ENCODE measurements at regions not wholly inside any gene's neighbourhood (a gene's known extent, or its start where the extent isn't known, plus 50 kb on each side); places are given as distances from the start of the nearest gene placed in this dataset.

DNA sequence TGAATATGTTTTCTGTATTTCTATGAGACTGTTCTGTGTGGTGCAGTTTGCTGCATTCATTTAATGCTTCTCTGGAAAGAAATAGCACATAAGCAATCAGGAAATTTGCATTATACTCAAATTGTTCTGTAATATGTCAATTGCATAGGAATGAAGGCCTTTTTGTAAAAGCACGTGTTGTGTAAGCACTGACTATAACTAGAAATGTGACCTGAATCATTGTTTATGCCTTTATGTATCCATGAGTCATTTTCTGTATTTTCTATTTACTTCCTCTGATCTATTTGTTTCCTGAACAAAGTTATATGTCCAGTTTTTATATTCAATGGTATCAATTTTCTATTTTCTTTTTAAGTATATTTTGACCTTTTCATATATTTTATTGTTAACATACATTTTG is 1455.3 kb downstream of the GRIK2 start:
- in situ Hi-C loops (cut with MboI; ENCODE audit: low pct_ligation_motif_present in 1 of 4, low pct_unique_long_range_greater_than_20kb in 1 of 4, low sequenced_read_pairs in 3 of 4) = no loop called here
- WGBS, 2 donors (ENCODE audit: low coverage in 1 of 2) = 36 to 50% methylated on average over 1 of the region's 1 CpG
- intact Hi-C loops (cut with DNase I; ENCODE audit: low total_unique reads) = no loop called here

DNA sequence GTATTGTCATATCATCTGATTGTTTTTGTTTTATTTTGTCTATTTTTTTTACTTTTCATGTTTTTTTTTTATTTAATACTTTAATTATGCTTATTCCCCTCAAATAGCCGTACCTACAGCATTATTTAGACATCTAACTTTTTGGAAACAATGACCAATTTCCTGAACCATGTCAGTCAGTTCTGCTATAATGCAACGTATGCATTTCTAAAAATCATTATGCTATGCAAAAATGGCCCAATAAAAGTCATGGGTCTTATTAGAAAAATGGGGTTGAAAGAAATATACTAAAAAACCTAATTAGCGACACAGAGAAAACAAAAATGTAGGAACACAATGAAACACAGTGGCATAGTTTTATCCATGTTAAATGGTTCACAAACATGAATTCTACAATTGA is 1454.7 kb downstream of the GRIK2 start:
- in situ Hi-C loops (cut with MboI; ENCODE audit: low pct_ligation_motif_present in 1 of 4, low pct_unique_long_range_greater_than_20kb in 1 of 4, low sequenced_read_pairs in 3 of 4) = no loop called here
- H3K4me3 ChIP-seq = no peak overlapping the region
- no peaks in the 10 kb centered on the region for H3K27me3 ChIP-seq
- H3K4me1 ChIP-seq = no peaks in the 10 kb centered on the region
- H3K36me3 ChIP-seq = no peaks in the 10 kb centered on the region
- DNase-seq = no peak
- no peaks in the 10 kb centered on the region for H3K9me3 ChIP-seq
- intact Hi-C loops (cut with DNase I; ENCODE audit: low total_unique reads) = no loop called here
- WGBS, 2 donors (ENCODE audit: low coverage in 1 of 2) = 65 to 74% methylated on average over 3 of the region's 3 CpGs
- no peak for TF ChIP-seq EP300 (IDR thresholded peaks at IDR 0.05; ENCODE audit: low read depth)
- TF ChIP-seq, protein P1, sequence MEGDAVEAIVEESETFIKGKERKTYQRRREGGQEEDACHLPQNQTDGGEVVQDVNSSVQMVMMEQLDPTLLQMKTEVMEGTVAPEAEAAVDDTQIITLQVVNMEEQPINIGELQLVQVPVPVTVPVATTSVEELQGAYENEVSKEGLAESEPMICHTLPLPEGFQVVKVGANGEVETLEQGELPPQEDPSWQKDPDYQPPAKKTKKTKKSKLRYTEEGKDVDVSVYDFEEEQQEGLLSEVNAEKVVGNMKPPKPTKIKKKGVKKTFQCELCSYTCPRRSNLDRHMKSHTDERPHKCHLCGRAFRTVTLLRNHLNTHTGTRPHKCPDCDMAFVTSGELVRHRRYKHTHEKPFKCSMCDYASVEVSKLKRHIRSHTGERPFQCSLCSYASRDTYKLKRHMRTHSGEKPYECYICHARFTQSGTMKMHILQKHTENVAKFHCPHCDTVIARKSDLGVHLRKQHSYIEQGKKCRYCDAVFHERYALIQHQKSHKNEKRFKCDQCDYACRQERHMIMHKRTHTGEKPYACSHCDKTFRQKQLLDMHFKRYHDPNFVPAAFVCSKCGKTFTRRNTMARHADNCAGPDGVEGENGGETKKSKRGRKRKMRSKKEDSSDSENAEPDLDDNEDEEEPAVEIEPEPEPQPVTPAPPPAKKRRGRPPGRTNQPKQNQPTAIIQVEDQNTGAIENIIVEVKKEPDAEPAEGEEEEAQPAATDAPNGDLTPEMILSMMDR (IDR thresholded peaks at IDR 0.05) = no peak
- TF ChIP-seq POLR2A (IDR thresholded peaks at IDR 0.05) = no peak
- no peak for TF ChIP-seq POLR2AphosphoS5 (IDR thresholded peaks at IDR 0.05)
- no peak overlapping the region for H3K27ac ChIP-seq

More for the DNA sequence above, 1455.3 kb downstream of the GRIK2 start:
- Histone ChIP-seq H3K4me1 (no peaks in the 10 kb centered on the region), H3K27me3 (no peaks in the 10 kb centered on the region), H3K4me3 (no peak overlapping the region), H3K36me3 (no peaks in the 10 kb centered on the region), H3K9me3 (no peaks in the 10 kb centered on the region), H3K27ac (no peak overlapping the region)
- DNase-seq = no peak
- TF ChIP-seq POLR2AphosphoS5 (IDR thresholded peaks at IDR 0.05) (no peak), EP300 (IDR thresholded peaks at IDR 0.05; ENCODE audit: low read depth) (no peak)

DNA sequence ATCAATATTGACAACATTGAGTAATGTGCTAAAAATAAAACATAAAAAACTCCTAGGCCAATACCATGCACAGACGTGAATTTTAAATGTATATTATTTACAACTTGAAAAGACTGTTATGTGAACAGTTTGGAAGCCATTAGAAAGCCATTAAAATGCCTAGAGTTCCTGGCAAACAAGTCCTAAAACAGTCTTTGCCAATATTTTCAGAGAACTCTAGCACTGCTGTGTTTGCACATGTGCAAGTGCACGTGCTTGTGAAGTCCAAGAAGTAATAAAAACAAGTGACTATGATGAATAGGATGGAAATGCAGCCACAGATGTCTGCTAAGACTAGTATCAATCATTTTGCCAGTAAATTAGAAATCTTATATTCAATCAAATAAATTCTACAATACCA is 1447.6 kb downstream of the GRIK2 start:
- WGBS, 2 donors (ENCODE audit: low coverage in 1 of 2) = 13 to 26% methylated on average over 2 of the region's 2 CpGs
- TF ChIP-seq EP300 (IDR thresholded peaks at IDR 0.05; ENCODE audit: low read depth) = no peak
- TF ChIP-seq POLR2A (IDR thresholded peaks at IDR 0.05) = no peak
- no peak for TF ChIP-seq POLR2AphosphoS5 (IDR thresholded peaks at IDR 0.05)
- TF ChIP-seq, protein P1 (IDR thresholded peaks at IDR 0.05) = no peak

DNA sequence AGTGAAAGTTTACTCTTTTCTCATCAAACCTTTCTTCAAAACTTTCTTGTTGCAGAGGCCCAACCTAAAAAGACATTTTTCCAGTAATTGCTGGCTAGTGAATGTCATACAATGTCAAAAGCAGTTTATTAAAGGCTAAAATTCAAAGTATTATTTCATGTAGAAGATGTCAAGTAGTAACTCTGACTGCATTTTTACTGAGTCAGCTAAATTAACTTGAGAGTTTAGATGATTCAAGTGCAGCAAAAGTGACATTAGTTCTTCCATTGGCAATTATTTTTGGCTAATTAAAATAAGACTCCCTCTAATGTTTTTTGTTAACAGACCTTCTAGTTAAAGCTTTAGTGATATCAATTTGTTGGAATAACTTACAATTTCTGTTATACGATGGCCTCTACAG is 1438.5 kb downstream of the GRIK2 start:
- TF ChIP-seq EP300 (IDR thresholded peaks at IDR 0.05; ENCODE audit: low read depth) (no peak), POLR2AphosphoS5 (IDR thresholded peaks at IDR 0.05) (no peak), POLR2A (IDR thresholded peaks at IDR 0.05) (no peak)
- TF ChIP-seq, protein P1 (IDR thresholded peaks at IDR 0.05) = no peak
- DNase-seq = no peak
- Histone ChIP-seq H3K36me3 (no peaks in the 10 kb centered on the region), H3K27me3 (no peaks in the 10 kb centered on the region), H3K27ac (no peak overlapping the region), H3K4me1 (no peaks in the 10 kb centered on the region), H3K9me3 (peaks cover 0 to 5% of the 10 kb centered on the region in 2 donors), H3K4me3 (no peak overlapping the region)
- 95 to 100% methylated on average over 1 of the region's 1 CpG for WGBS, 2 donors (ENCODE audit: low coverage in 1 of 2)
- intact Hi-C loops (cut with DNase I; ENCODE audit: low total_unique reads) (no loop called here), in situ Hi-C loops (cut with MboI; ENCODE audit: low pct_ligation_motif_present in 1 of 4, low pct_unique_long_range_greater_than_20kb in 1 of 4, low sequenced_read_pairs in 3 of 4) (no loop called here)

More for the DNA sequence above, 1447.6 kb downstream of the GRIK2 start:
- no peaks in the 10 kb centered on the region for H3K36me3 ChIP-seq
- DNase-seq = no peak
- no peak overlapping the region for H3K4me3 ChIP-seq
- H3K9me3 ChIP-seq = no peaks in the 10 kb centered on the region
- H3K27me3 ChIP-seq = no peaks in the 10 kb centered on the region
- H3K4me1 ChIP-seq = no peaks in the 10 kb centered on the region
- no peak overlapping the region for H3K27ac ChIP-seq
- in situ Hi-C loops (cut with MboI; ENCODE audit: low pct_ligation_motif_present in 1 of 4, low pct_unique_long_range_greater_than_20kb in 1 of 4, low sequenced_read_pairs in 3 of 4) = no loop called here
- intact Hi-C loops (cut with DNase I; ENCODE audit: low total_unique reads) = no loop called here

DNA sequence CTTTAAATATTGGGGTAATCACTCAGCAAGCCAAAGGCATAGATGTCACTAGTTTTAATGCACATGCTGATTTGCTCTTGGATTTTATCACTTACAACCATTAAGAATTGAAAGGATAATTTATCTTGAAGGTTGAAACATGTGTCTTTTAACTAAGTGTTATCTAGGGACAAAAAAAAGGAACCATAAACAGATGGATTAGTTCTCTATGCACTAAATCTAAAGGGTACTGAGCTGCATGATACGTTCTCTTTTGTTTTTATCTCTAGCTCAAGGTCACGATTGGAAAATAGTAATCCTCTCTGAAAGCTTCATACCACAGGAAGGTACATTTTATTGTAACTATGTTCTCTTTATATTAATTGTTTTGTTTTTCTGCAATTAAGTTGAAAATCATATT is 1426.6 kb downstream of the GRIK2 start:
- 59 to 71% methylated on average over 2 of the region's 2 CpGs for WGBS, 2 donors (ENCODE audit: low coverage in 1 of 2)
- DNase-seq = no peak
- TF ChIP-seq, protein P1 (IDR thresholded peaks at IDR 0.05) = no peak
- no peak for TF ChIP-seq EP300 (IDR thresholded peaks at IDR 0.05; ENCODE audit: low read depth)
- no peak for TF ChIP-seq POLR2AphosphoS5 (IDR thresholded peaks at IDR 0.05)
- TF ChIP-seq POLR2A (IDR thresholded peaks at IDR 0.05) = no peak
- no peaks in the 10 kb centered on the region for H3K4me1 ChIP-seq
- intact Hi-C loops (cut with DNase I; ENCODE audit: low total_unique reads) (no loop called here), in situ Hi-C loops (cut with MboI; ENCODE audit: low pct_ligation_motif_present in 1 of 4, low pct_unique_long_range_greater_than_20kb in 1 of 4, low sequenced_read_pairs in 3 of 4) (no loop called here)
- H3K9me3 ChIP-seq = no peaks in the 10 kb centered on the region
- H3K4me3 ChIP-seq = no peak overlapping the region
- no peak overlapping the region for H3K27ac ChIP-seq
- H3K36me3 ChIP-seq = no peaks in the 10 kb centered on the region
- no peaks in the 10 kb centered on the region for H3K27me3 ChIP-seq
